ENCODE measurements at regions not wholly inside any gene's neighbourhood (a gene's known extent, or its start where the extent isn't known, plus 50 kb on each side); places are given as distances from the start of the nearest gene placed in this dataset.
A peak's percentile ranks its signal among the peaks of the same experiment; 100 is the strongest.

DNA sequence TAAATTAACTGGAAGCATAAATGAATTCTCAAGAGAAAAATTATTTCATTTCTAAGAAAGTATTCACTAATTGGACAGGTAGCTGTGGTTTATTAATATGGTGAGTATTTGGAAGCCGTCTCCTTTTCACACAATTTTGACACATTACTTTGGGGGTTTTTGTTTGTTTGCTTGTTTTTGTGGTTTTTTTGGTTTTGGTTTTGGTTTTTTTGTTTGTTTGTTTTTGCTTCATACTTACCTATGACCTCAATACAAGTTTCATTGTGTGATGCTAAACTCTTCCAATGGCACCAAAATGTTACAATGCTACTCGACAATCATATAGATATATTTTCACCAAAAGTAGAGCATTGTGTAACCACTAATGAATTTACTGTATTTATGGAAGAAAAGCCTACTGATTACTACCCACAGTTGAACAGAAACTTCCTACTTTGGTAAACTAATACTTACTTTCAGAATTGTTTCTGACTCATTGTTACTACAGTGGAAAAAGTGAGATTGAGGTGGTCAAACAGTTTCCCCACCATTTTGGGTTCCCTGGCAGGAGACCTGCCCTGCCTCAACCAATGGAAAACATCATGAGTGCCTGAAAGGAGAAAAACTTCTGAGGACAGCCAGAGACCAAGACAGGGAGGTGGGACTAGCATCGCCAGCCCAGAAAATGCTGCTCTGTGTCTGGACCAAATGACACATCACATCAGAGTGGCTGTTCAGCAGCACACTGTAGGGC is 443.1 kb downstream of the HNRNPD start:
- no peak overlapping the region for H3K4me3 ChIP-seq (ENCODE audit: low read depth, low read length)
- TF ChIP-seq, protein P1, sequence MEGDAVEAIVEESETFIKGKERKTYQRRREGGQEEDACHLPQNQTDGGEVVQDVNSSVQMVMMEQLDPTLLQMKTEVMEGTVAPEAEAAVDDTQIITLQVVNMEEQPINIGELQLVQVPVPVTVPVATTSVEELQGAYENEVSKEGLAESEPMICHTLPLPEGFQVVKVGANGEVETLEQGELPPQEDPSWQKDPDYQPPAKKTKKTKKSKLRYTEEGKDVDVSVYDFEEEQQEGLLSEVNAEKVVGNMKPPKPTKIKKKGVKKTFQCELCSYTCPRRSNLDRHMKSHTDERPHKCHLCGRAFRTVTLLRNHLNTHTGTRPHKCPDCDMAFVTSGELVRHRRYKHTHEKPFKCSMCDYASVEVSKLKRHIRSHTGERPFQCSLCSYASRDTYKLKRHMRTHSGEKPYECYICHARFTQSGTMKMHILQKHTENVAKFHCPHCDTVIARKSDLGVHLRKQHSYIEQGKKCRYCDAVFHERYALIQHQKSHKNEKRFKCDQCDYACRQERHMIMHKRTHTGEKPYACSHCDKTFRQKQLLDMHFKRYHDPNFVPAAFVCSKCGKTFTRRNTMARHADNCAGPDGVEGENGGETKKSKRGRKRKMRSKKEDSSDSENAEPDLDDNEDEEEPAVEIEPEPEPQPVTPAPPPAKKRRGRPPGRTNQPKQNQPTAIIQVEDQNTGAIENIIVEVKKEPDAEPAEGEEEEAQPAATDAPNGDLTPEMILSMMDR (IDR thresholded peaks at IDR 0.05; ENCODE audit: borderline replicate concordance, insufficient read depth, low read depth, low read length): no peak

GRCh38 chr4:81923140-81923539 is 450.7 kb downstream of the HNRNPD start:
- TF ChIP-seq, protein P1 (IDR thresholded peaks at IDR 0.05; ENCODE audit: borderline replicate concordance, insufficient read depth, low read depth, low read length): no peak
- H3K4me3 ChIP-seq (ENCODE audit: low read depth, low read length): no peak overlapping the region

DNA sequence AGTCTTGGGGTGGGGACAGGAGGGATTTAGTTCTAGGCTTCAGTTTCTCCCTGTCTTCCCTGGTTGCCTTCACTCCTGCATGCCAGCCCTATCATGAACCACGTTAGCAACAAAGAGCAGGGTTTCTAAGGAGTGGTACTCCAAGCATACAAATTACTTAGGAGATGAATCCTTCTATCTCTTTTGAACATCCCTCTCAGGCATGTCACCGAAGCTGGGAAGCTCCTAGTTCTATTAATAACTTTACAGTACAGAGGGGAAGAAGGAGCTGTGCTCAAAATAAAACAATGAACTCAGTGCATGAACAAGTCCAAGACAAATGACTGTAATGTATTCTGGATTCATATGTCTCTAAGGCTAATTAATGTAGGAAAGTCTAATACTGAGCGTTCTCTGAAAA is 450.6 kb upstream of the RASGEF1B start:
- TF ChIP-seq, protein P1 (IDR thresholded peaks at IDR 0.05; ENCODE audit: borderline replicate concordance, insufficient read depth, low read depth, low read length): no peak
- no peak overlapping the region for H3K4me3 ChIP-seq (ENCODE audit: low read depth, low read length)

GRCh38 chr4:81921751-81922159 is 450.0 kb upstream of the RASGEF1B start:
- TF ChIP-seq, protein P1 (IDR thresholded peaks at IDR 0.05; ENCODE audit: borderline replicate concordance, insufficient read depth, low read depth, low read length): no peak
- no peak overlapping the region for H3K4me3 ChIP-seq (ENCODE audit: low read depth, low read length)

GRCh38 chr4:81919810-81920209 is 448.1 kb upstream of the RASGEF1B start:
- TF ChIP-seq, protein P1 (IDR thresholded peaks at IDR 0.05; ENCODE audit: borderline replicate concordance, insufficient read depth, low read depth, low read length): no peak

DNA sequence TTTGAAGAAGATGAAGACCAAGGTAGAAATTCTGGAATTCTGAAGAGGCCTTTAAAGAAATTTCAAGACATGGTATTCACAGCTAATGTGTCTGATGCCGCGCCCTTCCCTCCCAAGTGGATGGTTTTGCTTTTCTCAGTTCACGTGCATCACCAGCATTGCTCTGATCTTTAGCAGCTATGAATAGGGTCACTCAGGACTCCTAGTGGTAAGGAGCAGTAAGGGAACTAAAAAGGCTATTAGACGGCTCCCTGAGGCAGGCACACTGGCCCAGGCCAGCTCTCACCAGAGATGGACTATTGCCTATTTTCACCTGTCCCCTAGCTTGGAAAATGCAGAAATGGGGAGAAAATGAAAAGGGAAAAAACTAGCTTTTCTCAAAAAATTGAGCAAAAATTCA is 447.5 kb upstream of the RASGEF1B start:
- TF ChIP-seq, protein P1 (IDR thresholded peaks at IDR 0.05; ENCODE audit: borderline replicate concordance, insufficient read depth, low read depth, low read length): peak; percentile 34
- no peak overlapping the region for H3K4me3 ChIP-seq (ENCODE audit: low read depth, low read length)

More at GRCh38 chr4:81919810-81920209, 448.1 kb upstream of the RASGEF1B start:
- no peak overlapping the region for H3K4me3 ChIP-seq (ENCODE audit: low read depth, low read length)

- H3K4me3 ChIP-seq (ENCODE audit: low read depth, low read length): no peak overlapping the region
- TF ChIP-seq, protein P1 (IDR thresholded peaks at IDR 0.05; ENCODE audit: borderline replicate concordance, insufficient read depth, low read depth, low read length): no peak
Observed at GRCh38 chr4:81915430-81915829, 443.7 kb upstream of the RASGEF1B start.
